ENCODE measurements at regions not wholly inside any gene's neighbourhood (a gene's known extent, or its start where the extent isn't known, plus 50 kb on each side); places are given as distances from the start of the nearest gene placed in this dataset.

DNA sequence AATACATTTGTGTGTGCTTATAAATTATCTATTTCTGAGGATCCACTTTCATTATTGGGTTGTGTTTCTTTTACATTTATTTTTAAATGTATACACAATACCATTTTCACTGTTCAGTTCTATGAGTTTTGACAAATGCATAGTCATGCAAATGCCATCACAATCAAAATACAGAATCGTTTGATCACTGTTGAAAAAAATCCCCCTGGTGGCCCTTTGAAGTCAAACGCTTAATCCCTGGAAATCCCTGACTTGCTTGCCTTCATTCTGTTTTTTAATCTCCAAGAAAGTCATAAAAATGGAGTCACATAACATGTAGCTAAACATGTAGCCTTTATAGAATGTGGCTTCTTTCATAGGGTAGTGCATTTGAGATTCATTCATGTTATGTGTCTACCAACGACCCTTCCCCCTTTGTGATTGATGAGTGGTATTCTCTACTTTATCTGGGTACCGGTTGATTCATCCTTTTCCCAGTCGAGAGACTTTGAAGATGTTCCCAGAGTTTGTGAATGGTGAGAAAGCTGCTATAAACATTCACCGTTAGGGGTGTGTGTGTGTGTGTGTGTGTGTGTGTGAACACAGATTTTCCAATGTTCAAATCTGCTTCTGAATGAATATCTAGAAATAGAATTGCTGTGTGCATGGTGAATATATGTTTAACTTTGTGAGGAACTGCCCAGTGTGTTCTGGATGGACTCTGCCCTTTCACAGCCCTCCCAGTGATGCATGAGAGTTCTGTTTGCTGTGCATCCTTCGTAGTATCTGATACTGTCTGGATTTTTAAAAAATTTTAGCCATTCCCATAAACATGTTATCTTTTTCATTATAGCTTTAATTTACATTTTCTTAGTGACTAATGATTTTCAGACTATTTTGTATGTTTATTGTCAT lies 173.6 kb downstream of the GALR1 start:
- Histone ChIP-seq H3K9ac (no peak overlapping the region), H3K79me2 (ENCODE audit: insufficient read depth, low read depth) (no peaks in the 10 kb centered on the region), H4K20me1 (ENCODE audit: insufficient read depth) (no peaks in the 10 kb centered on the region), H3K4me3 (IDR thresholded peaks at IDR 0.05; ENCODE audit: insufficient read depth, low read depth, low read length) (no peak overlapping the region), H2AFZ (ENCODE audit: low read depth) (no peak overlapping the region), H3K4me2 (no peak overlapping the region), H3K4me1 (ENCODE audit: low read depth, poor library complexity, severe bottlenecking) (peaks cover 11% of the 10 kb centered on the region), H3K27ac (no peak overlapping the region), H3K27me3 (ENCODE audit: insufficient read depth, low read depth) (no peaks in the 10 kb centered on the region), H3K36me3 (ENCODE audit: insufficient read depth) (no peaks in the 10 kb centered on the region)
- TF ChIP-seq, protein P1, sequence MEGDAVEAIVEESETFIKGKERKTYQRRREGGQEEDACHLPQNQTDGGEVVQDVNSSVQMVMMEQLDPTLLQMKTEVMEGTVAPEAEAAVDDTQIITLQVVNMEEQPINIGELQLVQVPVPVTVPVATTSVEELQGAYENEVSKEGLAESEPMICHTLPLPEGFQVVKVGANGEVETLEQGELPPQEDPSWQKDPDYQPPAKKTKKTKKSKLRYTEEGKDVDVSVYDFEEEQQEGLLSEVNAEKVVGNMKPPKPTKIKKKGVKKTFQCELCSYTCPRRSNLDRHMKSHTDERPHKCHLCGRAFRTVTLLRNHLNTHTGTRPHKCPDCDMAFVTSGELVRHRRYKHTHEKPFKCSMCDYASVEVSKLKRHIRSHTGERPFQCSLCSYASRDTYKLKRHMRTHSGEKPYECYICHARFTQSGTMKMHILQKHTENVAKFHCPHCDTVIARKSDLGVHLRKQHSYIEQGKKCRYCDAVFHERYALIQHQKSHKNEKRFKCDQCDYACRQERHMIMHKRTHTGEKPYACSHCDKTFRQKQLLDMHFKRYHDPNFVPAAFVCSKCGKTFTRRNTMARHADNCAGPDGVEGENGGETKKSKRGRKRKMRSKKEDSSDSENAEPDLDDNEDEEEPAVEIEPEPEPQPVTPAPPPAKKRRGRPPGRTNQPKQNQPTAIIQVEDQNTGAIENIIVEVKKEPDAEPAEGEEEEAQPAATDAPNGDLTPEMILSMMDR (conservative IDR thresholded peaks at IDR 0.05; ENCODE audit: low read depth, low read length): peak; percentile 38; the same call in 1 of the 2 replicates

DNA sequence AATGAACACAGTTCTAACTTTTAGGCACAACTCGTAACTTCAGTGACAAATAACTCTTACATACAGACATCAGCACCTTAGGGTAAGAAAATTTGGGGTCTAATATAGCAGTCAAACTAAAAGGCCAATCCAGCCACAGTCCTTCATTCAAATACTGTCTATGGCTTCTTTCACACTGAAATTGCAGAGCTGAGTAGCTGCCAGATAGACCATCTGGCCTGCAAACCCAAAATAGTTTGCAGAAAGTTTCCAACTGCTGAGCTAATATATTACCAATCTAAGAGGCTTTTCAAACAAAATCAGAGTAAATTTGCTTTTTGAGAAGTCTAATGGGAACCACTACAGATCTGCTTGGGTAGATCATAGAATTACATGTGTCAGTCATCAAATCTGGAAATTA lies 183.4 kb downstream of the GALR1 start:
- H3K9ac ChIP-seq: no peak overlapping the region
- no peaks in the 10 kb centered on the region for H4K20me1 ChIP-seq (ENCODE audit: insufficient read depth)
- H2AFZ ChIP-seq (ENCODE audit: low read depth): no peak overlapping the region
- H3K4me3 ChIP-seq (IDR thresholded peaks at IDR 0.05; ENCODE audit: insufficient read depth, low read depth, low read length): no peak overlapping the region
- TF ChIP-seq, protein P1 (conservative IDR thresholded peaks at IDR 0.05; ENCODE audit: low read depth, low read length): no peak
- H3K4me1 ChIP-seq (ENCODE audit: low read depth, poor library complexity, severe bottlenecking): no peaks in the 10 kb centered on the region
- no peaks in the 10 kb centered on the region for H3K79me2 ChIP-seq (ENCODE audit: insufficient read depth, low read depth)
- no peaks in the 10 kb centered on the region for H3K27me3 ChIP-seq (ENCODE audit: insufficient read depth, low read depth)
- no peak overlapping the region for H3K27ac ChIP-seq
- H3K4me2 ChIP-seq: no peak overlapping the region
- no peaks in the 10 kb centered on the region for H3K36me3 ChIP-seq (ENCODE audit: insufficient read depth)

DNA sequence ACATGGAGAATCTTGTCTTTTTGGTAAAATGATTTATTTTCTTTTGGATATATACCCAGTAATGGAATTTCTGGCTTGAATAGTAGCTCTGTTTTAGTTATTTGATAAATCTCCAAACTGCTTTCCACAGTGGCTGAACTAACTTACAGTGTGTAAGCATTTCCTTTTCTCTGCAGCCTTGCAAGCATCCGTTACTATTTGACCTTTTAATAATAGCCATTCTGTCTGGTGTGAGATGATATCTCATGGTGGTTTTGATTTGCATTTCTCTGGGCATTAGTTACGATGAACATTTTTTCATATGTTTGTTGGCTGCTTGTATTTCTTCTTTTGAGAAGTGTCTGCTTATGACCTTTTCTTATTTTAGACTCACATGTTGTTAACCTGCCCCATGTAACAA lies 190.2 kb downstream of the GALR1 start:
- H3K9ac ChIP-seq: no peak overlapping the region
- TF ChIP-seq, protein P1 (conservative IDR thresholded peaks at IDR 0.05; ENCODE audit: low read depth, low read length): no peak
- H3K27me3 ChIP-seq (ENCODE audit: insufficient read depth, low read depth): no peaks in the 10 kb centered on the region
- H2AFZ ChIP-seq (ENCODE audit: low read depth): no peak overlapping the region
- H3K4me2 ChIP-seq: no peak overlapping the region
- no peaks in the 10 kb centered on the region for H3K79me2 ChIP-seq (ENCODE audit: insufficient read depth, low read depth)
- peaks cover 8% of the 10 kb centered on the region for H3K4me1 ChIP-seq (ENCODE audit: low read depth, poor library complexity, severe bottlenecking)
- H3K4me3 ChIP-seq (IDR thresholded peaks at IDR 0.05; ENCODE audit: insufficient read depth, low read depth, low read length): no peak overlapping the region
- no peaks in the 10 kb centered on the region for H4K20me1 ChIP-seq (ENCODE audit: insufficient read depth)
- H3K27ac ChIP-seq: no peak overlapping the region
- no peaks in the 10 kb centered on the region for H3K36me3 ChIP-seq (ENCODE audit: insufficient read depth)

DNA sequence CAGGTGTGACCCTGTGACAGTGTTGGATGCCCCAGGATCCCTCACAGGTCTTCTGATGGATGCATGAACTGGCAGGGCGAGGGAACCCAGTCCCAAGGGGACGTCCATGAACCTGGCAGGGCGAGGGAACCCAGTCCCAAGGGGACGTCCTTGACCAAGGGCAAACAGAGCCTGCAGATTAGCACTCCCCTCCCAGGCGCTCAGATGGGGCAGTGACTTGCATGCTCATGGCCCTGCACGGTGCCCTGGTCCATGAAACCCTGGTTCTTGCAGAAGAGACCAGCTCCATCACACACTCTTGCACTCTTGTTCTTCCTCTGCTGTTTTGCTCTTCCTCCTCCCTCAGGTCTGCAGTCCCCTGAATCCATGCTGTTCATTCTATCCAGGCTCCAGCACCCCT lies 192.7 kb downstream of the GALR1 start:
- Histone ChIP-seq H3K36me3 (ENCODE audit: insufficient read depth) (no peaks in the 10 kb centered on the region), H4K20me1 (ENCODE audit: insufficient read depth) (no peaks in the 10 kb centered on the region), H3K79me2 (ENCODE audit: insufficient read depth, low read depth) (no peaks in the 10 kb centered on the region), H2AFZ (ENCODE audit: low read depth) (no peak overlapping the region), H3K27ac (no peak overlapping the region), H3K9ac (no peak overlapping the region), H3K27me3 (ENCODE audit: insufficient read depth, low read depth) (no peaks in the 10 kb centered on the region), H3K4me3 (IDR thresholded peaks at IDR 0.05; ENCODE audit: insufficient read depth, low read depth, low read length) (no peak overlapping the region), H3K4me1 (ENCODE audit: low read depth, poor library complexity, severe bottlenecking) (peaks cover 8% of the 10 kb centered on the region), H3K4me2 (no peak overlapping the region)
- TF ChIP-seq, protein P1 (conservative IDR thresholded peaks at IDR 0.05; ENCODE audit: low read depth, low read length): no peak

All from KMS-11 (cell line).